ENCODE measurements at regions not wholly inside any gene's neighbourhood (a gene's known extent, or its start where the extent isn't known, plus 50 kb on each side); places are given as distances from the start of the nearest gene placed in this dataset.
"Not testable (repeated sequence)": the region's sequence is repeated elsewhere in the genome, so short reads cannot be mapped to it uniquely, and the experiment has no call there.

DNA sequence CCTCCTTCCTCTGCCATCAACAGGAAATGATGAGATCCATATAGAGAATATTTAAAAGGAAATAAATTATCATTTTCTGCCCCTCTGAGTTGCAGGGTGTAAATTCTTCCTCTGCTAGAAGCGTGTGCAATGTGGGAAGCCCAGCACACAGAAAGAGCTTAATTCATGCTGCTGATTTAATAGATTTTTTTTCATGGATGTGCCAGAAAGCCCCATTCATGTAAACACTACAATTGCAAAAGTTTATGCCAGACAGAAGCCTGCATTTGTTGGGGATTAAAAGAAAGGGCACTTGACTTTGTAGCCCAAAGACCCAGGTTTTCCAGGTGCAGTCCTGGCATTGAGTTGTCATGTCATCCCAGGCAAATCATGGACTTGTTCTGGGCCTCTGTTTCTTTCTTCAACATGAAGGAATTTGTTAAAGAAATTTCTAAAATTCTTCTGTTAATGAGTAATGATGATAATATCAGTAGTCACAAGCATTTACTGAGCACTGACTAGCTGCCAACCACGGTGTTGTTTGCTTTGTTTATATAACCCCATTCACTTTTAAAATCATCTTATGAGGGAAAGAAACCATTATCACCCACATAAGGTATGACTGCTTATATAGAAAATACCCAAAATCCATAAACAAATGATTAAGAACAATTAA, 341.7 kb downstream of the ANAPC1 start:
- H3K27ac ChIP-seq (ENCODE audit: low read depth, low read length); H3K79me2 ChIP-seq (ENCODE audit: control insufficient read depth, insufficient read depth, low read length, unreplicated experiment); H3K4me3 ChIP-seq (ENCODE audit: low read depth, low read length); H3K4me1 ChIP-seq (ENCODE audit: control insufficient read depth, insufficient read depth, low read length, unreplicated experiment); H3K36me3 ChIP-seq (ENCODE audit: insufficient read depth, low read length); H2AFZ ChIP-seq (ENCODE audit: low read length, unreplicated experiment); H3K27me3 ChIP-seq (ENCODE audit: insufficient read depth, low read length): not testable (repeated sequence)

DNA sequence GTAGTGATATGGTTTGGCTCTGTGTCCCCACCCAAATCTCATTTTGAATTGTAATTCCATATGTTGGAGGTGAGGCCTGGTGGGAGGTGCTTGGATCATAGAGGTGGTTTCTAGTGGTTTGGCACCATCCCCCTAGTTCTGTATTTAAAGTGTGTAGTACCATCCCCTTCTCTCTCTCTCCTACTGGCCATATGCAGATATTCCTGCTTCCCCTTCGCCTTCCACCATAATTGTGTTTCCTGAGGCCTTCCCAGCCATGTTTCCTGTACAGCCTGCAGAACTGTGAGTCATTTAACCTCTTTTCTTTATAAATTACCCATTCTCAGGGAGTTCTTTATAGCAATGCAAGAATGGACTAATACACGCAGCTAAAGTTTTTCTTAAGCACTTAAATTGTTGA, 340.0 kb downstream of the ANAPC1 start:
- H3K27me3 ChIP-seq (ENCODE audit: insufficient read depth, low read length); H3K4me1 ChIP-seq (ENCODE audit: control insufficient read depth, insufficient read depth, low read length, unreplicated experiment); H3K4me3 ChIP-seq (ENCODE audit: low read depth, low read length); H3K36me3 ChIP-seq (ENCODE audit: insufficient read depth, low read length); H2AFZ ChIP-seq (ENCODE audit: low read length, unreplicated experiment); H3K79me2 ChIP-seq (ENCODE audit: control insufficient read depth, insufficient read depth, low read length, unreplicated experiment); H3K27ac ChIP-seq (ENCODE audit: low read depth, low read length): not testable (repeated sequence)

DNA sequence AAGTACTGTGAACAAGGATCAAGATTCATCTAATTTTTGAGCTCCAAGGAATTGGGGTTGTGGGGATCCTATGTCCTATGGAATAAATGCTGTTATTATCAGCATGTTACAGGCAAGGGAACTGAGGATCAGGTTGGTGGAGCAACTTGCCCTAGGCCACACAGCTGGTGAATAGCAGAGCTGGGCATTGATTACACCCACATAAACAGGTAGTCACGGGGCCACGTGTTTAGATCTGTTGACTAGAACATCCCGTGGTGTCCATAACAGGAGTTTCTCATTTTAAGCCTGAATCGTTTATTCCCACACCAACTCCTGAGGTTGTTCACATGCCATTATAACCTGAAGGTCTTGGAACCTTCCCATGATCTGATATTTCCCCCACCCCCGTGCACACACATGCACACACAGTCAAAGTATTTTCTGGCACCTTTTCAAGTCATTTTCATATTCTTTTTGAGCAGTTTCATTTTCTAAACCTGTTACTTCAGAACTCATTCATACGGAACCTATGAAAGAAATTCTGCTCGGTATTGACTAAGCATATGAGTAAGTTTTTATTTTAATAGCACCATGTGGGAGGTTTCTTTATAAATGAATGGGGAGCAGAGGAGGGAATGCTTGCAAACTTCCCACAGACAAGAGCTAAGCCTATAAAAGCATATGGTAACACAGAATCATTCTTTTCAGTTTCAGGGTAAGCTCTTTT, 338.1 kb downstream of the ANAPC1 start:
- not testable (repeated sequence) for H3K4me3 ChIP-seq (ENCODE audit: low read depth, low read length); H3K79me2 ChIP-seq (ENCODE audit: control insufficient read depth, insufficient read depth, low read length, unreplicated experiment); H3K36me3 ChIP-seq (ENCODE audit: insufficient read depth, low read length)

DNA sequence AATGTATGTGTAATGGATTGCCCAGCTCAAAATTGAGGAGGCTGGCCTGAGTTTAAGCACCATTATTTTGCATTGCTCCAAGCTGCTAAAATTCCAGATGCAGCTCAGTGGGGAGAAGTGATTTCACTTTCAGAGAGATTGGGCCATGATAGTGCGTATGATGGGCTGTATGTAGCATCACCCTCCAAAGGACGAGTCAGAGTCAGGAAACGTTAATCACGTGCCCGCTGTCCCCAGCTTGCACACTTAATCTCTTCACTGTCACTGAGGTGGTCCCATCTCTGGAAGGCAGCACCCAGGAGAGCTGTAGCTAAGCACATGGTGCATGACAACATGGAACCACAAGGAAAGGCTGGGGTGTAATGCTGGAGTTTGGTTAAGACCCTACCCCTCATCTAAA, 337.4 kb downstream of the ANAPC1 start:
- H3K27me3 ChIP-seq (ENCODE audit: insufficient read depth, low read length); H3K79me2 ChIP-seq (ENCODE audit: control insufficient read depth, insufficient read depth, low read length, unreplicated experiment); H3K36me3 ChIP-seq (ENCODE audit: insufficient read depth, low read length); H2AFZ ChIP-seq (ENCODE audit: low read length, unreplicated experiment); H3K4me3 ChIP-seq (ENCODE audit: low read depth, low read length); H3K4me1 ChIP-seq (ENCODE audit: control insufficient read depth, insufficient read depth, low read length, unreplicated experiment); H3K27ac ChIP-seq (ENCODE audit: low read depth, low read length): not testable (repeated sequence)

More for the DNA sequence above, 338.1 kb downstream of the ANAPC1 start:
- H3K4me1 ChIP-seq (ENCODE audit: control insufficient read depth, insufficient read depth, low read length, unreplicated experiment); H3K27ac ChIP-seq (ENCODE audit: low read depth, low read length); H3K27me3 ChIP-seq (ENCODE audit: insufficient read depth, low read length); H2AFZ ChIP-seq (ENCODE audit: low read length, unreplicated experiment): not testable (repeated sequence)

DNA sequence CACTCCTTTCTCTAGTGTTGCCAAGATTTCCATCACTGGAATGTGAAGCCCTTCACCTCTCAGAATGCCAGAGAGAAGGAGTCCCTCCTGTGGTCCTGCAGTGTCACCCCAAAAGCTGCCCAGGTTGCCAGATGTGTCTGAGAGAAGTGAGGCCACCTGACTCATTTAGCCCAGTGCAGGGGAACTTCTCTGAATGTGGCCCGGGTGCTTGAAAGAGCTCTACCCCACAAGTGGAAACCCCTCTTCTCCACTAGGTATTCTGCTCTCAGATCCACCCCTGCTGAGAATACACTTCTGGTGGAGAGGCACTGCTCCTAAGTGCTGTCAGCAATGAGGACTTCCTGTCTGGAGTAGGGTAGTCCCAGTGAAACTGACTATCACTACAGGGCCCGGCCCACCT, 334.8 kb downstream of the ANAPC1 start:
- H3K27ac ChIP-seq (ENCODE audit: low read depth, low read length); H3K36me3 ChIP-seq (ENCODE audit: insufficient read depth, low read length); H2AFZ ChIP-seq (ENCODE audit: low read length, unreplicated experiment); H3K79me2 ChIP-seq (ENCODE audit: control insufficient read depth, insufficient read depth, low read length, unreplicated experiment); H3K27me3 ChIP-seq (ENCODE audit: insufficient read depth, low read length); H3K4me1 ChIP-seq (ENCODE audit: control insufficient read depth, insufficient read depth, low read length, unreplicated experiment); H3K4me3 ChIP-seq (ENCODE audit: low read depth, low read length): not testable (repeated sequence)

DNA sequence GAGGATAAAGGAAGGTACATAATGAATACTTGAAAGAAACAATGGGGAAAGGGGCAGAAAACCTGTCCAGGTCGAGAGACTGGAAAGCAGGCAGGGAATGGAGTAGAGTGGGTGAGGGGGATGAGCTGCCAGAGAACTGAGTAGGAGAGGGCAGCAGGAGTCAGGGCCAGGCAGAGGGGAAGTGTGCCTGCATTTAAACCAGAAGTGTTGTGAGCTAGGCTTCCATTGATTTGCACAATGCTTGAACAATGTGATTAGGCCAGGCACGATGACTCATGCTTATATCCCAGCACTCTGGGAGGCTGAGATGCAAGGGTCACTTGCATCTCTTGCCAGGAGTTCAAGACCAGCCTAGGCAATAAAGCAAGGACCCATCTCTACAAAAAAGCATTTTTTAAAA, 332.6 kb downstream of the ANAPC1 start:
- H3K4me3 ChIP-seq (ENCODE audit: low read depth, low read length); H3K27ac ChIP-seq (ENCODE audit: low read depth, low read length); H3K79me2 ChIP-seq (ENCODE audit: control insufficient read depth, insufficient read depth, low read length, unreplicated experiment); H3K36me3 ChIP-seq (ENCODE audit: insufficient read depth, low read length); H3K27me3 ChIP-seq (ENCODE audit: insufficient read depth, low read length); H2AFZ ChIP-seq (ENCODE audit: low read length, unreplicated experiment); H3K4me1 ChIP-seq (ENCODE audit: control insufficient read depth, insufficient read depth, low read length, unreplicated experiment): not testable (repeated sequence)

DNA sequence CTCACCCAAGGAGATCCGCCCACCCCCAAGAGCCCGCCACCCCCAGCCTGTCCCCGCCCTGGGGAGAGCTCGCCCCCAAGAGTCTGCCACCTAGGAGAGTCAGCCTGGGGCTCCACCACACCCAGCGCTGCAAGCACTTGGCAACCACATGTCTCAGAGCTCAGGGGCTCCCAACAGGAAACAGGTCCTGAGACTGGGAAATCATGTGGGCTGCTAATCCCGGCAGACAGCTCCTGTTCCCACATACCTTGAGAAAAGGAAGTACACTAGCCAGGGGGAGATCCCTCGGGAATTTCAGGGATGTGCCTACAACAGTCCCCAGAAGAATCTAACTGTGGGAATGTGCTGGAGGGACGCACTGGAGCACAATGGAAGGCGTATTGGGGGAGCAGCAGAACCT, 331.4 kb downstream of the ANAPC1 start:
- not testable (repeated sequence) for H3K4me1 ChIP-seq (ENCODE audit: control insufficient read depth, insufficient read depth, low read length, unreplicated experiment); H3K36me3 ChIP-seq (ENCODE audit: insufficient read depth, low read length); H3K27me3 ChIP-seq (ENCODE audit: insufficient read depth, low read length); H3K79me2 ChIP-seq (ENCODE audit: control insufficient read depth, insufficient read depth, low read length, unreplicated experiment); H3K4me3 ChIP-seq (ENCODE audit: low read depth, low read length); H2AFZ ChIP-seq (ENCODE audit: low read length, unreplicated experiment); H3K27ac ChIP-seq (ENCODE audit: low read depth, low read length)

DNA sequence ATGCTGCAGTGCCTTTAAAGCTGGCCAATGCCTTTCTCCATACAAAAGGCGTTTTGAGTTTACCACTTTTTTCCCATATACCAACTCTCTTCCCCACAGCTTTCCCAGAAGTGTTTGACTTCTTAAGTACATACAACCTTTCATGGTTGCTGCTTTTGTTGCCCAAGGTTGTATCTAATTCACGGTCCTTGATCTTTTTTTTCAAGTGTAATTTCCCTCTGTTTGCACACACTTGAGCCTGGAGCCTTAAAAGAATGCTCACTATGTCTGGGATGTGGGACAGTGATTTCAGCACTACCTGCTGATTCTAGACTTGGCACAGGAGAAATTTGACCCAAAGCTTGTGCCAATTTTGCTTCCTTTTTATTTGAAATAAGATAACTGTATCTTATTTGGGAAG, 324.7 kb downstream of the ANAPC1 start:
- not testable (repeated sequence) for H3K4me1 ChIP-seq (ENCODE audit: control insufficient read depth, insufficient read depth, low read length, unreplicated experiment); H2AFZ ChIP-seq (ENCODE audit: low read length, unreplicated experiment); H3K4me3 ChIP-seq (ENCODE audit: low read depth, low read length); H3K79me2 ChIP-seq (ENCODE audit: control insufficient read depth, insufficient read depth, low read length, unreplicated experiment); H3K27ac ChIP-seq (ENCODE audit: low read depth, low read length); H3K36me3 ChIP-seq (ENCODE audit: insufficient read depth, low read length); H3K27me3 ChIP-seq (ENCODE audit: insufficient read depth, low read length)

DNA sequence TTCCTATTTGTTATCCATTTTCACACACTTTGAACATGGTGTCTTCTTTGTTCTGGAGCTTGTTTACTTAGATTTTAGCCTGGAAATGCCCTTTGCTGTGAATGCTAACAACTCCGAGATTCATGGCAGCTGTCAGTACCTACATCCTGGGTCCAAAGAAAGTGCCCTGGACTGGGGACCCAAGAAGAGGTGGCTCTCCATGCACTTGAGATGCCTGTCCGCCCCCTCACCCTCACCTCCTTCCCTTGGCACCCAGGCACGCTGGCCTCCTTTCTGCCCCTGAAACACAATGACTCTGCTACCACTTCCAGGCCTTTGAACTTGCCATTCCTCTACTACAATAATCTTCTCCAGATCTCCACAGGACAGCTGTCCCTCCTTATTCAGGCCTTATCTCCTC, 324.2 kb downstream of the ANAPC1 start:
- H3K4me3 ChIP-seq (ENCODE audit: low read depth, low read length); H3K27me3 ChIP-seq (ENCODE audit: insufficient read depth, low read length); H2AFZ ChIP-seq (ENCODE audit: low read length, unreplicated experiment); H3K4me1 ChIP-seq (ENCODE audit: control insufficient read depth, insufficient read depth, low read length, unreplicated experiment); H3K79me2 ChIP-seq (ENCODE audit: control insufficient read depth, insufficient read depth, low read length, unreplicated experiment); H3K27ac ChIP-seq (ENCODE audit: low read depth, low read length); H3K36me3 ChIP-seq (ENCODE audit: insufficient read depth, low read length): not testable (repeated sequence)

DNA sequence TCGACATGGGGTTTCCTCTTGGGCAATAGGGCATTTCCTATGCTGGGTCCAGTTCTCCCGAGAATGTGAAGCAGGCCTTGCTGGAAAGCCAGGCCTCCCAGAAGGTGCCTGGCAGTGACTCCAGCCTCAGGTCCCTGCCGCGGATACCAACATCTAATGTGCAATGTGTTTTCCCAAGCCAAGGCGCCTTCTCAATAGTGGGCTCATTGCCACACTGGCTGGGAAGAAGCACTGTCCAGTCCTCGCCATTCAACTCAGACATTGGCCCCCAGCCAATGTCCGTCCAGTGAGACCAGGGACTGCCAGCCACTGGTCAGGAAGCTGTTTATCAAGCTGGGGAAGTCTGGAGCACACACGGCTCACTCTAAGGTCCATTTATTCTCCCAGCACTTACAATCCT, 317.9 kb downstream of the ANAPC1 start:
- H3K36me3 ChIP-seq (ENCODE audit: insufficient read depth, low read length); H3K79me2 ChIP-seq (ENCODE audit: control insufficient read depth, insufficient read depth, low read length, unreplicated experiment); H3K4me1 ChIP-seq (ENCODE audit: control insufficient read depth, insufficient read depth, low read length, unreplicated experiment); H3K27ac ChIP-seq (ENCODE audit: low read depth, low read length); H3K4me3 ChIP-seq (ENCODE audit: low read depth, low read length); H3K27me3 ChIP-seq (ENCODE audit: insufficient read depth, low read length); H2AFZ ChIP-seq (ENCODE audit: low read length, unreplicated experiment): not testable (repeated sequence)

DNA sequence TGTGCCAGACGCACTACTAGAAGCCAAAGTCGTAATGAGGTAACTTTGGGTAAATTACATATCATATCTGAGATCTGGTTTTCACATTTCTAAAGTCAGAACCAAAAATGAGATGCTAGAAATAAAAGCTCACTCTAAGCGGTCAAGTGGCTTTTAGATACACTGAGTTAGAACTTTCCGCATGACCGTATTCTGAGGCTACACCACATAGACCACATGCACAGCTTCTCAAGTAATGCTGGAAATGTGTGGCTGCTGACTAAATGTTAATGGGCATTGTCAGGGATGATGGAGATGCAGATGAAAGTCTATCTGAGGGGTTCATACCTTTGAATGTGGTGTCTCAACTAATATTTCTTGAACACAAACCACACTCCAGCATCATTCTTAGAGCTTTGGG, 316.8 kb downstream of the ANAPC1 start:
- not testable (repeated sequence) for H2AFZ ChIP-seq (ENCODE audit: low read length, unreplicated experiment); H3K4me1 ChIP-seq (ENCODE audit: control insufficient read depth, insufficient read depth, low read length, unreplicated experiment); H3K36me3 ChIP-seq (ENCODE audit: insufficient read depth, low read length); H3K27me3 ChIP-seq (ENCODE audit: insufficient read depth, low read length); H3K4me3 ChIP-seq (ENCODE audit: low read depth, low read length); H3K79me2 ChIP-seq (ENCODE audit: control insufficient read depth, insufficient read depth, low read length, unreplicated experiment); H3K27ac ChIP-seq (ENCODE audit: low read depth, low read length)
